IMR-90 (cell line): ENCODE measurements at regions not wholly inside any gene's neighbourhood (a gene's known extent, or its start where the extent isn't known, plus 50 kb on each side); places are given as distances from the start of the nearest gene placed in this dataset.

Experiments used
- ATAC-seq: fragments of 200-7000 bp; cut with Tn5 transposase; 2 replicates; pipeline ENCODE4 v1.9.1; 2020; ENCODE audit warnings: low read depth, mild to moderate bottlenecking, moderate library complexity
- BruUV-seq: library from RNA; stranded (reverse); fragments of 400-500 nt; replicated peaks from 2 replicates; lab custom pipeline; 2021; lab: Mats Ljungman, UMichigan
- CTCF ChIA-PET: fragments of 300-600 bp; formaldehyde crosslinking; extraction: SDS; loops from one replicate; lab custom pipeline; 2021; ENCODE audit warnings: antibody characterized with exemption; lab: Yijun Ruan, JAX
- POLR2A ChIA-PET: fragments of 300-600 bp; sonication (Branson Sonifier 250); formaldehyde crosslinking; loops from one replicate; lab custom pipeline; 2022; ENCODE audit warnings: antibody characterized with exemption; ENCODE audit not compliant: unreplicated experiment; lab: Charles Lee
- DNase-seq: peaks from one replicate; pipeline ENCODE4 v3.0.0; 2013
- H2AFZ ChIP-seq: replicated peaks from 2 replicates; pipeline ENCODE3; 2013; ENCODE audit warnings: low read length, mild to moderate bottlenecking; ENCODE audit not compliant: poor library complexity
- H2AK5ac ChIP-seq: 2 replicates; pipeline ENCODE4 v1.6.1; 2013; ENCODE audit warnings: low read depth, low read length, inconsistent platforms
- H2AK9ac ChIP-seq: replicated peaks from 2 replicates; pipeline ENCODE3; 2013; ENCODE audit warnings: mild to moderate bottlenecking, low read depth, low read length, moderate library complexity; ENCODE audit not compliant: poor library complexity
- H2BK120ac ChIP-seq: 2 replicates; pipeline ENCODE4 v1.6.1; 2013; ENCODE audit warnings: low read depth, low read length, inconsistent platforms
- H2BK15ac ChIP-seq: 3 replicates; pipeline ENCODE4 v1.6.1; 2013; ENCODE audit warnings: low read depth, low read length, inconsistent platforms
- H2BK20ac ChIP-seq: 2 replicates; pipeline ENCODE4 v1.6.1; 2013; ENCODE audit warnings: low read depth, mild to moderate bottlenecking, inconsistent platforms, low read length, moderate library complexity
- H2BK5ac ChIP-seq: 2 replicates; pipeline ENCODE4 v1.6.1; 2013; ENCODE audit warnings: mild to moderate bottlenecking, low read depth, low read length, inconsistent platforms; ENCODE audit not compliant: poor library complexity, severe bottlenecking
- H3K14ac ChIP-seq: replicated peaks from 2 replicates; pipeline ENCODE4 v1.6.1; 2013; ENCODE audit warnings: low read depth, low read length, inconsistent platforms
- H3K18ac ChIP-seq: 2 replicates; pipeline ENCODE4 v1.6.1; 2013; ENCODE audit warnings: low read depth, low read length, control low read depth
- H3K23ac ChIP-seq: 2 replicates; pipeline ENCODE4 v1.6.1; 2013; ENCODE audit warnings: low read depth, low read length, inconsistent platforms
- H3K27ac ChIP-seq: 2 replicates; pipeline ENCODE4 v1.5.1; 2013; ENCODE audit warnings: mild to moderate bottlenecking, control low read depth, low read length; ENCODE audit not compliant: insufficient read depth
- H3K27me3 ChIP-seq: 2 replicates; pipeline ENCODE4 v1.6.1; 2013; ENCODE audit warnings: low read length; ENCODE audit not compliant: control insufficient read depth, insufficient read depth
- H3K36me3 ChIP-seq: 2 replicates; pipeline ENCODE4 v1.6.1; 2013; ENCODE audit warnings: low read length, mixed read lengths; ENCODE audit not compliant: control insufficient read depth, insufficient read depth
- H3K4ac ChIP-seq: 2 replicates; pipeline ENCODE4 v1.6.1; 2013; ENCODE audit warnings: low read depth, low read length, inconsistent platforms
- H3K4me1 ChIP-seq: 2 replicates; pipeline ENCODE4 v1.6.1; 2013; ENCODE audit warnings: low read length, mixed read lengths; ENCODE audit not compliant: control insufficient read depth, insufficient read depth
- H3K4me2 ChIP-seq: 2 replicates; pipeline ENCODE4 v1.6.1; 2013; ENCODE audit warnings: low read depth, mild to moderate bottlenecking, control low read depth, low read length, moderate library complexity
- H3K4me3 ChIP-seq: 2 replicates; pipeline ENCODE4 v1.5.1; 2013; ENCODE audit warnings: low read depth, mild to moderate bottlenecking, control low read depth, low read length, moderate library complexity; ENCODE audit not compliant: insufficient read depth
- H3K56ac ChIP-seq: 2 replicates; pipeline ENCODE4 v1.6.1; 2013; ENCODE audit warnings: low read length, inconsistent platforms; ENCODE audit not compliant: insufficient read depth; ENCODE audit errors: extremely low read depth
- H3K79me1 ChIP-seq, 2 experiments: 2 replicates each; pipeline ENCODE4 v1.6.1; 2013; ENCODE audit warnings: low read length in 2 of 2, inconsistent platforms in 1 of 2, low read depth in 1 of 2
- H3K9ac ChIP-seq: 2 replicates; pipeline ENCODE4 v1.6.1; 2013; ENCODE audit warnings: low read depth, low read length, control low read depth
- H3K9me1 ChIP-seq: 2 replicates; pipeline ENCODE4 v1.6.1; 2013; ENCODE audit warnings: low read length, inconsistent platforms; ENCODE audit not compliant: insufficient read depth
- H3K9me3 ChIP-seq: 2 replicates; pipeline ENCODE4 v1.6.1; 2013; ENCODE audit warnings: low read length; ENCODE audit not compliant: control insufficient read depth, insufficient read depth
- H4K20me1 ChIP-seq: 2 replicates; pipeline ENCODE4 v1.6.1; 2013; ENCODE audit warnings: low read length, inconsistent platforms; ENCODE audit not compliant: insufficient read depth
- H4K5ac ChIP-seq: 2 replicates; pipeline ENCODE4 v1.6.1; 2013; ENCODE audit warnings: mild to moderate bottlenecking, low read depth, low read length, control low read depth
- H4K8ac ChIP-seq, 2 experiments: 2 replicates each; pipeline ENCODE4 v1.6.1; 2013; ENCODE audit warnings: low read depth in 2 of 2, low read length in 2 of 2, control low read depth in 1 of 2, inconsistent platforms in 1 of 2
- H4K91ac ChIP-seq: 2 replicates; pipeline ENCODE4 v1.6.1; 2013; ENCODE audit warnings: low read depth, low read length, inconsistent platforms; ENCODE audit not compliant: insufficient read depth
- BHLHE40 ChIP-seq: fragments of 150-350 bp; IDR thresholded peaks from 2 replicates; pipeline ENCODE4 v1.6.1; 2016; ENCODE audit warnings: mild to moderate bottlenecking, low read depth, low read length
- CEBPB ChIP-seq: IDR thresholded peaks from 2 replicates; pipeline ENCODE4 v1.6.1; 2012; ENCODE audit warnings: low read depth, low read length, improper control_type of control experiment
- CHD1 ChIP-seq: IDR thresholded peaks from 2 replicates; pipeline ENCODE4 v1.6.1; 2012; ENCODE audit warnings: low read depth, low read length, improper control_type of control experiment
- CTCF ChIP-seq: conservative IDR thresholded peaks from 2 replicates; pipeline ENCODE4 v1.5.1; 2012; ENCODE audit warnings: mild to moderate bottlenecking, low read depth, low read length, improper control_type of control experiment
- FOS ChIP-seq: fragments of 150-350 bp; IDR thresholded peaks from 2 replicates; pipeline ENCODE4 v1.6.1; 2016; ENCODE audit warnings: low read depth, low read length
- MAFK ChIP-seq: IDR thresholded peaks from 2 replicates; pipeline ENCODE4 v1.6.1; 2012; ENCODE audit warnings: low read depth, low read length, improper control_type of control experiment
- MAZ ChIP-seq: IDR thresholded peaks from 2 replicates; pipeline ENCODE4 v1.6.1; 2012; ENCODE audit warnings: low read depth, mild to moderate bottlenecking, low read length, improper control_type of control experiment, moderate library complexity, borderline replicate concordance
- MXI1 ChIP-seq: IDR thresholded peaks from 2 replicates; pipeline ENCODE4 v1.6.1; 2012; ENCODE audit warnings: low read depth, mild to moderate bottlenecking, low read length, moderate library complexity, borderline replicate concordance
- NFE2L2 ChIP-seq: fragments of 150-350 bp; IDR thresholded peaks from 2 replicates; pipeline ENCODE4 v1.6.1; 2016; ENCODE audit warnings: low read depth, mild to moderate bottlenecking, low read length
- RAD21 ChIP-seq: IDR thresholded peaks from 2 replicates; pipeline ENCODE4 v1.6.1; 2012; ENCODE audit warnings: low read length, improper control_type of control experiment
- RCOR1 ChIP-seq: IDR thresholded peaks from 2 replicates; pipeline ENCODE4 v1.6.1; 2012; ENCODE audit warnings: mild to moderate bottlenecking, low read length, improper control_type of control experiment; ENCODE audit not compliant: insufficient replicate concordance
- RFX5 ChIP-seq: IDR thresholded peaks from 2 replicates; pipeline ENCODE4 v1.8.0; 2012; ENCODE audit warnings: low read depth, mild to moderate bottlenecking, low read length, moderate library complexity
- SMC3 ChIP-seq: fragments of 150-350 bp; IDR thresholded peaks from 2 replicates; pipeline ENCODE4 v1.6.1; 2016; ENCODE audit warnings: low read depth, mild to moderate bottlenecking, antibody characterized with exemption, low read length, moderate library complexity
- USF2 ChIP-seq: fragments of 150-350 bp; IDR thresholded peaks from 2 replicates; pipeline ENCODE4 v1.6.1; 2017; ENCODE audit warnings: mild to moderate bottlenecking, antibody characterized with exemption, low read length, low read depth
- WGBS, 2 experiments: methylation state at CpG; one replicate each; pipeline versions ENCODE4 v1.1.5 to v1.1.7; 2013; ENCODE audit warnings: missing lambda C conversion rate in 2 of 2; ENCODE audit not compliant: insufficient read length in 1 of 2; ENCODE audit errors: extremely low coverage in 2 of 2; 5-methylcytosine and 5-hydroxymethylcytosine counted together
- dilution Hi-C: fragments of 300-500 bp; cut with HindIII; formaldehyde crosslinking; loops from one replicate; pipeline ENCODE4 v1.14.3; 2018; ENCODE audit warnings: low sequenced_read_pairs; ENCODE audit not compliant: unreplicated experiment
- in situ Hi-C: fragments of 300-500 bp; cut with MboI; formaldehyde crosslinking; loops from 3 replicates; pipeline ENCODE4 v1.14.3; 2019; ENCODE audit warnings: low sequenced_read_pairs, inconsistent platforms, mixed read lengths
- intact Hi-C: fragments of 100-400 bp; cut with micrococcal nuclease; formaldehyde crosslinking; loops from 2 replicates; pipeline ENCODE4 v1.10.0; 2022

GRCh38 chr14:58717813-58718212, 80.1 kb downstream of the DACT1 start:
- BruUV-seq, result no TSS peak
- no CpG with 5 or more reads among the region's 2 CpGs for WGBS, 2 experiments
- H2AK5ac ChIP-seq, result no peak overlapping the region
- H2AK9ac ChIP-seq, result no peak overlapping the region
- H3K27me3 ChIP-seq, result peaks cover 8% of the 10 kb centered on the region
- DNase-seq (peak; percentile 61), ATAC-seq (peak; percentile 35; the same call in 1 of the 2 replicates)
- H4K20me1 ChIP-seq, result no peaks in the 10 kb centered on the region
- H3K14ac ChIP-seq, result 0 out of 2 replicates have a peak overlapping the region, but pooled peaks have one; percentile 17
- peaks cover 17% of the 10 kb centered on the region for H3K4me1 ChIP-seq
- dilution Hi-C loops, result no loop called here
- H2BK15ac ChIP-seq, result 0 out of 3 replicates have a peak overlapping the region, but pooled peaks have one; percentile 18
- peaks cover 13% of the 10 kb centered on the region for H3K9me1 ChIP-seq
- no peak for TF ChIP-seq NFE2L2
- TF ChIP-seq BHLHE40, result no peak
- TF ChIP-seq RAD21, result no peak
- no peak for TF ChIP-seq FOS
- TF ChIP-seq RCOR1, result no peak
- TF ChIP-seq USF2, result no peak
- TF ChIP-seq CEBPB, result no peak
- TF ChIP-seq CHD1, result no peak
- TF ChIP-seq MXI1, result no peak
- TF ChIP-seq MAFK, result no peak
- no peak for TF ChIP-seq MAZ
- no peak for TF ChIP-seq RFX5
- TF ChIP-seq SMC3, result no peak
- no peak for TF ChIP-seq CTCF
- no peak overlapping the region for H3K56ac ChIP-seq
- in situ Hi-C loops, result no loop called here
- ChIA-PET CTCF (interaction anchor here (0.6 kb wide), 1 partner anchor 111 kb away, joined by 4 read pairs; no protein-coding TSS in a partner anchor), POLR2A (no interaction called here)
- intact Hi-C loops, result no loop called here
- H2BK120ac ChIP-seq, result no peak overlapping the region
- H2BK20ac ChIP-seq, result 0 out of 2 replicates have a peak overlapping the region, but pooled peaks have one; percentile 12
- no peak overlapping the region for H2BK5ac ChIP-seq
- no peak overlapping the region for H3K9ac ChIP-seq
- no peak overlapping the region for H3K4ac ChIP-seq
- no peak overlapping the region for H3K18ac ChIP-seq
- 0 out of 2 replicates have a peak overlapping the region, but pooled peaks have one; percentile 41 for H3K4me2 ChIP-seq
- 0 out of 2 replicates have a peak overlapping the region, but pooled peaks have one; percentile 28 for H4K91ac ChIP-seq
- no peaks in the 10 kb centered on the region for H3K79me1 ChIP-seq
- no peak overlapping the region for H4K8ac ChIP-seq
- no peak overlapping the region for H3K27ac ChIP-seq
- no peak overlapping the region for H3K4me3 ChIP-seq
- H3K23ac ChIP-seq, result peak overlapping the region; percentile 25; the same call in 1 of the 2 replicates
- H3K9me3 ChIP-seq, result no peaks in the 10 kb centered on the region
- no peak overlapping the region for H4K5ac ChIP-seq
- H2AFZ ChIP-seq, result no peak overlapping the region
- no peaks in the 10 kb centered on the region for H3K36me3 ChIP-seq
